ENCODE measurements at regions not wholly inside any gene's neighbourhood (a gene's known extent, or its start where the extent isn't known, plus 50 kb on each side); places are given as distances from the start of the nearest gene placed in this dataset.

DNA sequence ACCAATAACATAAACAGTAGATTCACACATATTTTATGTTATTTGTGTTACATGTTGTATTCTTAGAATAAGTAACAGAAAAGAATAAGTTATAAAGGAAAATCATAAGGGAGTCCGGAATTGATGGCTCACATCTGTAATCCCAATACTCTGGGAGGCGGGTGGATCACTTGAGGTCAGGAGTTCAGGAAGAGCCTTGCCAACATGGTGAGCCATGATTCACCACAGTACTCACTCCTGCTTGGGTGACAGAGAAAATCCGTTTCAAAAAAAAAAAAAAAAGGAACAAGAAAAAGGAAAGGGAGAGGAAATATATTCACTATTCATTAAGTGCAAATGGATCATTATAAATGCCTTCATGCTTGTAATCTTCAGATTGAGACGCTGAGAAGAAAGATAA lies 533.3 kb upstream of the CDH9 start:
- TF ChIP-seq CTCF (IDR thresholded peaks at IDR 0.05) (no peak), EP300 (IDR thresholded peaks at IDR 0.05) (no peak)
